ENCODE measurements at regions not wholly inside any gene's neighbourhood (a gene's known extent, or its start where the extent isn't known, plus 50 kb on each side); places are given as distances from the start of the nearest gene placed in this dataset.

- TF ChIP-seq CTCF (IDR thresholded peaks at IDR 0.05; ENCODE audit: control insufficient read depth, insufficient read depth, low read depth, low read length, missing control alignments) = no peak
- peak; percentile 50 for DNase-seq (ENCODE audit: low read depth)
- H3K4me3 ChIP-seq (ENCODE audit: control insufficient read depth, low read depth, low read length) = no peak overlapping the region
These were observed 97.5 kb upstream of the FSHR start for GRCh38 chr2:49251766-49252165.

- DNase-seq (ENCODE audit: low read depth) = no peak
- TF ChIP-seq CTCF (IDR thresholded peaks at IDR 0.05; ENCODE audit: control insufficient read depth, insufficient read depth, low read depth, low read length, missing control alignments) = no peak
- H3K4me3 ChIP-seq (ENCODE audit: control insufficient read depth, low read depth, low read length) = no peak overlapping the region
These were observed 96.9 kb upstream of the FSHR start for GRCh38 chr2:49251251-49251650.

GRCh38 chr2:49248506-49248905 is 94.2 kb upstream of the FSHR start:
- peak; percentile 86 for DNase-seq (ENCODE audit: low read depth)

GRCh38 chr2:49241991-49242390 is 87.7 kb upstream of the FSHR start:
- DNase-seq (ENCODE audit: low read depth) = no peak
- no peak for TF ChIP-seq CTCF (IDR thresholded peaks at IDR 0.05; ENCODE audit: control insufficient read depth, insufficient read depth, low read depth, low read length, missing control alignments)
- no peak overlapping the region for H3K4me3 ChIP-seq (ENCODE audit: control insufficient read depth, low read depth, low read length)

More at GRCh38 chr2:49248506-49248905, 94.2 kb upstream of the FSHR start:
- no peak for TF ChIP-seq CTCF (IDR thresholded peaks at IDR 0.05; ENCODE audit: control insufficient read depth, insufficient read depth, low read depth, low read length, missing control alignments)
- H3K4me3 ChIP-seq (ENCODE audit: control insufficient read depth, low read depth, low read length) = no peak overlapping the region

- no peak for TF ChIP-seq CTCF (IDR thresholded peaks at IDR 0.05; ENCODE audit: control insufficient read depth, insufficient read depth, low read depth, low read length, missing control alignments)
- DNase-seq (ENCODE audit: low read depth) = no peak
- no peak overlapping the region for H3K4me3 ChIP-seq (ENCODE audit: control insufficient read depth, low read depth, low read length)
These were observed 87.2 kb upstream of the FSHR start for GRCh38 chr2:49241501-49241900.

- no peak for DNase-seq (ENCODE audit: low read depth)
- no peak overlapping the region for H3K4me3 ChIP-seq (ENCODE audit: control insufficient read depth, low read depth, low read length)
- TF ChIP-seq CTCF (IDR thresholded peaks at IDR 0.05; ENCODE audit: control insufficient read depth, insufficient read depth, low read depth, low read length, missing control alignments) = no peak
These were observed 86.3 kb upstream of the FSHR start for GRCh38 chr2:49240608-49241007.

- no peak for DNase-seq (ENCODE audit: low read depth)
These were observed 84.3 kb upstream of the FSHR start for GRCh38 chr2:49238604-49238960.

More at GRCh38 chr2:49238604-49238960, 84.3 kb upstream of the FSHR start:
- no peak overlapping the region for H3K4me3 ChIP-seq (ENCODE audit: control insufficient read depth, low read depth, low read length)
- TF ChIP-seq CTCF (IDR thresholded peaks at IDR 0.05; ENCODE audit: control insufficient read depth, insufficient read depth, low read depth, low read length, missing control alignments) = no peak
